ENCODE measurements at regions not wholly inside any gene's neighbourhood (a gene's known extent, or its start where the extent isn't known, plus 50 kb on each side); places are given as distances from the start of the nearest gene placed in this dataset.

DNA sequence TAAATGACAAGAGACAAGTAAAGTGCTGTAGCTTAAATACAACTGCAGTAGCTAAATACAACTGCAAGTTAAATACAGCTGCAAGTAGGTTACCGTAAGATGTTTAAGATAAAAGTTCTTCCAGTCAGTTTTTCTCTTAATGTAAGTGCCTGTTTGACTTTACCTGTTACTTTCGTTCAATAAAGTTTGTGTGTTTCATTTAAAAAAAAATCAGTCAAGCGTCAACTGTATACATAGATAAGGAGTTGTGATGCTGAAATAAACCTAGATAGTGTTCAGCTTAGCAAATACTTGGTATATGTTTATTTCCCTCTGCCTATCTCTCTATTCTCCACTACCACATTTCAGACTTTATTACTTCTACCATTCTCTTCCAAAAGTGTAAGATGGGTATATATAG is 221.2 kb downstream of the NR2F2 start:
- peaks cover 20% of the 10 kb centered on the region for H3K27me3 Mint-ChIP-seq (ENCODE audit: unreplicated experiment)
- CTCF ChIA-PET, result no interaction called here
- H3K4me3 Mint-ChIP-seq (ENCODE audit: low read depth, unreplicated experiment), result no peak overlapping the region
- TF ChIP-seq, protein P1, sequence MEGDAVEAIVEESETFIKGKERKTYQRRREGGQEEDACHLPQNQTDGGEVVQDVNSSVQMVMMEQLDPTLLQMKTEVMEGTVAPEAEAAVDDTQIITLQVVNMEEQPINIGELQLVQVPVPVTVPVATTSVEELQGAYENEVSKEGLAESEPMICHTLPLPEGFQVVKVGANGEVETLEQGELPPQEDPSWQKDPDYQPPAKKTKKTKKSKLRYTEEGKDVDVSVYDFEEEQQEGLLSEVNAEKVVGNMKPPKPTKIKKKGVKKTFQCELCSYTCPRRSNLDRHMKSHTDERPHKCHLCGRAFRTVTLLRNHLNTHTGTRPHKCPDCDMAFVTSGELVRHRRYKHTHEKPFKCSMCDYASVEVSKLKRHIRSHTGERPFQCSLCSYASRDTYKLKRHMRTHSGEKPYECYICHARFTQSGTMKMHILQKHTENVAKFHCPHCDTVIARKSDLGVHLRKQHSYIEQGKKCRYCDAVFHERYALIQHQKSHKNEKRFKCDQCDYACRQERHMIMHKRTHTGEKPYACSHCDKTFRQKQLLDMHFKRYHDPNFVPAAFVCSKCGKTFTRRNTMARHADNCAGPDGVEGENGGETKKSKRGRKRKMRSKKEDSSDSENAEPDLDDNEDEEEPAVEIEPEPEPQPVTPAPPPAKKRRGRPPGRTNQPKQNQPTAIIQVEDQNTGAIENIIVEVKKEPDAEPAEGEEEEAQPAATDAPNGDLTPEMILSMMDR (IDR thresholded peaks at IDR 0.05; ENCODE audit: unreplicated experiment), result no peak
- no TSS peak for BruUV-seq (replicated peaks)
- DNase-seq, result no peak
- no peaks in the 10 kb centered on the region for H3K36me3 Mint-ChIP-seq (ENCODE audit: insufficient read depth, unreplicated experiment)
- no peaks in the 10 kb centered on the region for H3K9me3 Mint-ChIP-seq (ENCODE audit: low read depth, unreplicated experiment)
- H3K4me1 Mint-ChIP-seq (ENCODE audit: low read depth, unreplicated experiment), result peaks cover 8% of the 10 kb centered on the region
- H3K27ac Mint-ChIP-seq (ENCODE audit: unreplicated experiment), result no peak overlapping the region
- intact Hi-C loops (cut with micrococcal nuclease; ENCODE audit: unreplicated experiment), result no loop called here

DNA sequence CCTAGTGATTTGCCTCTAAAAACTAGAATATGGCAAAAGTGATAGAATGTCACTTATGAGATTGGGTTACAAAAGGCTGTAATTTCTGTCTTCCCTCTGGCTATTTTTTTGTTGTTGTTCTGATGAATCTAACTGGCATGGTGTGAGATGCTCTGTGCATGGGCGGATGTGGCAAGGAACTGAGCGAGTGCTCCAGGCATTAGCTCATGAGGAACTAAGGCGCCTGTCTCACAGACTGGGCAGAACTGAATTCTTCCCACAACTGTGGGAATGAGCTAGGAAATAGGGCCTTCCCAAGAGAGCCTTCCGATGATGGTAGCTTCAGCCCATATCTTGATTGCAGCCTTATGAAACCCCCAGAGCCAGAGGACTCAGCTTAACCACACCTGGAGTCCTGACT is 222.5 kb downstream of the NR2F2 start:
- Mint-ChIP-seq H3K9me3 (ENCODE audit: low read depth, unreplicated experiment) (no peaks in the 10 kb centered on the region), H3K27me3 (ENCODE audit: unreplicated experiment) (peaks cover 20% of the 10 kb centered on the region), H3K27ac (ENCODE audit: unreplicated experiment) (no peak overlapping the region), H3K36me3 (ENCODE audit: insufficient read depth, unreplicated experiment) (no peaks in the 10 kb centered on the region), H3K4me1 (ENCODE audit: low read depth, unreplicated experiment) (peaks cover 8% of the 10 kb centered on the region), H3K4me3 (ENCODE audit: low read depth, unreplicated experiment) (no peak overlapping the region)
- CTCF ChIA-PET, result no interaction called here
- DNase-seq, result no peak
- intact Hi-C loops (cut with micrococcal nuclease; ENCODE audit: unreplicated experiment), result no loop called here
- TF ChIP-seq, protein P1 (IDR thresholded peaks at IDR 0.05; ENCODE audit: unreplicated experiment), result no peak
- BruUV-seq (replicated peaks), result no TSS peak

DNA sequence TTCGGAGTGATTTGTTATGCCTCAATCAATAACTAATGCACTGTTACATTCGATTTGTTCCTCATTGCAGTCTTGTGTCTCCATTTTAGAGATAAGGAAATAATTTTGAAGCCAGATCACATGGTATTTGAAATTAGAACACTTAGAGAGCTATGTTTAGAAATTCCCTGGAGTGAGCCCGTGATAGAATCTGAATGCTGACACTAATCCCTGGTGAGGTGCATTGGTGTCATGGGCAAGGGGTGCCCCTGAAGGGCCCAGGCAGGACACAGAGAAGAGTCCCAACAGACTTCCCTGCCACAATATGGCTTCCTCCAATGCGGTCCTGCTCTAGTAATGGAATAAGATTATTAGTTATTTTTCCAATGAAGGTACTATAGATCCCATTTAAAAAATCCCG is 223.0 kb downstream of the NR2F2 start:
- H3K36me3 Mint-ChIP-seq (ENCODE audit: insufficient read depth, unreplicated experiment), result no peaks in the 10 kb centered on the region
- H3K9me3 Mint-ChIP-seq (ENCODE audit: low read depth, unreplicated experiment), result no peaks in the 10 kb centered on the region
- H3K4me3 Mint-ChIP-seq (ENCODE audit: low read depth, unreplicated experiment), result no peak overlapping the region
- CTCF ChIA-PET, result no interaction called here
- BruUV-seq (replicated peaks), result no TSS peak
- H3K27ac Mint-ChIP-seq (ENCODE audit: unreplicated experiment), result no peak overlapping the region
- TF ChIP-seq, protein P1 (IDR thresholded peaks at IDR 0.05; ENCODE audit: unreplicated experiment), result no peak
- intact Hi-C loops (cut with micrococcal nuclease; ENCODE audit: unreplicated experiment), result no loop called here
- H3K4me1 Mint-ChIP-seq (ENCODE audit: low read depth, unreplicated experiment), result peaks cover 8% of the 10 kb centered on the region
- H3K27me3 Mint-ChIP-seq (ENCODE audit: unreplicated experiment), result peaks cover 20% of the 10 kb centered on the region
- no peak for DNase-seq

DNA sequence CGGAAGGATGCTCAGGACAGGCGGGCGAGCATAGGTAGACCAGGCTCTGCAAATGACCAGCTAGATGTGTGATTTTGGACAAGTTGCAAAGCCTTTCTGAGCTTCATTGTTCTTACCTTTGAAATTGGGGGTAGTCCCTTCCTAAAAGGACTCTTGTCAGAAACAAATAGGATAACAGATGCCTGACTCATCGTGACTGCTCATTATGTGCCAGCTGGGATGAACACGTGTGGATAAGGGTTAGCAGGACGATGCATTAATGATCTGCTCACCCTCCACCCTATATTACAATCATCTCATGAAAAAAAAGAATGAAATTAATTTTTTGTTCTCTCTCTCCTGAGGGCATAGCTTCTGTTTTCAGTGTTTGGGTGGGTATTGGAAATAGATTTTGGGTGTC is 223.4 kb downstream of the NR2F2 start:
- Mint-ChIP-seq H3K36me3 (ENCODE audit: insufficient read depth, unreplicated experiment) (no peaks in the 10 kb centered on the region), H3K4me1 (ENCODE audit: low read depth, unreplicated experiment) (peaks cover 4% of the 10 kb centered on the region), H3K9me3 (ENCODE audit: low read depth, unreplicated experiment) (no peaks in the 10 kb centered on the region), H3K4me3 (ENCODE audit: low read depth, unreplicated experiment) (no peak overlapping the region), H3K27me3 (ENCODE audit: unreplicated experiment) (peaks cover 20% of the 10 kb centered on the region), H3K27ac (ENCODE audit: unreplicated experiment) (no peak overlapping the region)
- TF ChIP-seq, protein P1 (IDR thresholded peaks at IDR 0.05; ENCODE audit: unreplicated experiment), result no peak
- CTCF ChIA-PET, result no interaction called here
- BruUV-seq (replicated peaks), result no TSS peak
- DNase-seq, result no peak
- intact Hi-C loops (cut with micrococcal nuclease; ENCODE audit: unreplicated experiment), result no loop called here

DNA sequence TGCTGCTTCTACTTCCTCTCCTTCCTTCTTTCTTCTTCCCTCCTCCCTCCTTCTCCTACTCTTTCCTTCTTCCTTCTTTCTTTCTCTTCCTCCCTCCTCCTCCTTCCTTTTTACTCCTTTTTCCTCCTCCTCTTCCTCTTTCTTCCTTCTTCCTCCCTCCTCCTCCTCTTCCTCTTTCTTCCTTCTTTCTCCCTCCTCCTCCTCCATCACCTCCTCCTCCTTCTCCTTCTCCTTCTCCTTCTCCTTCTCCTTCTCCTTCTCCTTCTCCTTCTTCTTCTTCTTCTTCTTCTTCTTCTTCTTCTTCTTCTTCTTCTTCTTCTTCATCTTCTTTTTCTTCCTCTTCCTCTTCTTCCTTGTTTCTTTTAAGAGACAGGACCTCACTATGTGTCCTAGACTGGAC is 224.0 kb downstream of the NR2F2 start:
- TF ChIP-seq, protein P1 (IDR thresholded peaks at IDR 0.05; ENCODE audit: unreplicated experiment), result no peak
- intact Hi-C loops (cut with micrococcal nuclease; ENCODE audit: unreplicated experiment), result no loop called here
- H3K4me1 Mint-ChIP-seq (ENCODE audit: low read depth, unreplicated experiment), result peaks cover 1% of the 10 kb centered on the region
- no peaks in the 10 kb centered on the region for H3K9me3 Mint-ChIP-seq (ENCODE audit: low read depth, unreplicated experiment)
- BruUV-seq (replicated peaks), result no TSS peak
- CTCF ChIA-PET, result no interaction called here
- no peak overlapping the region for H3K27ac Mint-ChIP-seq (ENCODE audit: unreplicated experiment)
- no peaks in the 10 kb centered on the region for H3K36me3 Mint-ChIP-seq (ENCODE audit: insufficient read depth, unreplicated experiment)
- peaks cover 20% of the 10 kb centered on the region for H3K27me3 Mint-ChIP-seq (ENCODE audit: unreplicated experiment)
- no peak for DNase-seq
- no peak overlapping the region for H3K4me3 Mint-ChIP-seq (ENCODE audit: low read depth, unreplicated experiment)

All from Calu3 (cell line).